GM21360 (cell line): ENCODE measurements at regions not wholly inside any gene's neighbourhood (a gene's known extent, or its start where the extent isn't known, plus 50 kb on each side); places are given as distances from the start of the nearest gene placed in this dataset.
A peak's percentile ranks its signal among the peaks of the same experiment; 100 is the strongest.

Experiments used
- ATAC-seq: cut with Tn5 transposase; IDR thresholded peaks from one replicate; pipeline ENCODE4 v1.9.1; 2021; ENCODE audit warnings: mild to moderate bottlenecking, moderate library complexity; ENCODE audit not compliant: unreplicated experiment

GRCh38 chr4:111979921-111980320 is 165.3 kb upstream of the FAM241A start:
- ATAC-seq: no peak

- no peak for ATAC-seq
Measured at GRCh38 chr4:111982089-111982488, 163.2 kb upstream of the FAM241A start.

- no peak for ATAC-seq
Measured at GRCh38 chr4:111984169-111984819, 161.0 kb upstream of the FAM241A start.

GRCh38 chr4:111985426-111985825 is 159.8 kb upstream of the FAM241A start:
- no peak for ATAC-seq

GRCh38 chr4:111986095-111986494 is 159.2 kb upstream of the FAM241A start:
- ATAC-seq: no peak

- no peak for ATAC-seq
Measured at GRCh38 chr4:111988514-111988913, 156.7 kb upstream of the FAM241A start.

GRCh38 chr4:111989817-111990216 is 155.4 kb upstream of the FAM241A start:
- no peak for ATAC-seq

GRCh38 chr4:111991163-111991562 is 154.1 kb upstream of the FAM241A start:
- peak; percentile 96 for ATAC-seq

GRCh38 chr4:111991797-111992196 is 153.5 kb upstream of the FAM241A start:
- ATAC-seq: peak; percentile 35

GRCh38 chr4:111992351-111993168 is 152.7 kb upstream of the FAM241A start:
- no peak for ATAC-seq

GRCh38 chr4:111994392-111994791 is 150.9 kb upstream of the FAM241A start:
- ATAC-seq: no peak

- no peak for ATAC-seq
Measured at GRCh38 chr4:111997785-111998184, 147.5 kb upstream of the FAM241A start.

- ATAC-seq: no peak
Measured at GRCh38 chr4:111999801-112000200, 145.5 kb upstream of the FAM241A start.

GRCh38 chr4:112001041-112001440 is 144.2 kb upstream of the FAM241A start:
- ATAC-seq: no peak

- no peak for ATAC-seq
Measured at GRCh38 chr4:112002248-112002661, 143.0 kb upstream of the FAM241A start.

- ATAC-seq: no peak
Measured at GRCh38 chr4:112003231-112003907, 141.9 kb upstream of the FAM241A start.

- ATAC-seq: no peak
Measured at GRCh38 chr4:112005027-112005426, 140.2 kb upstream of the FAM241A start.

- ATAC-seq: no peak
Measured at GRCh38 chr4:112007391-112007790, 137.9 kb upstream of the FAM241A start.

GRCh38 chr4:112015960-112016359 is 129.3 kb upstream of the FAM241A start:
- ATAC-seq: no peak

- ATAC-seq: no peak
Measured at GRCh38 chr4:112023402-112023950, 121.8 kb upstream of the FAM241A start.

- no peak for ATAC-seq
Measured at GRCh38 chr4:112026058-112026457, 119.2 kb upstream of the FAM241A start.
